ENCODE measurements at regions not wholly inside any gene's neighbourhood (a gene's known extent, or its start where the extent isn't known, plus 50 kb on each side); places are given as distances from the start of the nearest gene placed in this dataset.

- DNase-seq (ENCODE audit: low read depth, low spot score): no peak
- in situ Hi-C loops (cut with HindIII; ENCODE audit: low sequenced_read_pairs): no loop called here
- no peak for TF ChIP-seq CTCF (IDR thresholded peaks at IDR 0.05; ENCODE audit: low read depth, low read length)
- no peak overlapping the region for H3K4me3 ChIP-seq (ENCODE audit: low read depth, low read length)
Measured at GRCh38 chr5:32933692-32934091, 222.6 kb downstream of the NPR3 start.

- no peak for DNase-seq (ENCODE audit: low read depth, low spot score)
- H3K4me3 ChIP-seq (ENCODE audit: low read depth, low read length): no peak overlapping the region
- in situ Hi-C loops (cut with HindIII; ENCODE audit: low sequenced_read_pairs): no loop called here
- TF ChIP-seq CTCF (IDR thresholded peaks at IDR 0.05; ENCODE audit: low read depth, low read length): no peak
Measured at GRCh38 chr5:32934529-32934928, 223.4 kb downstream of the NPR3 start.

- no peak overlapping the region for H3K4me3 ChIP-seq (ENCODE audit: low read depth, low read length)
- TF ChIP-seq CTCF (IDR thresholded peaks at IDR 0.05; ENCODE audit: low read depth, low read length): no peak
- no peak for DNase-seq (ENCODE audit: low read depth, low spot score)
- in situ Hi-C loops (cut with HindIII; ENCODE audit: low sequenced_read_pairs): no loop called here
Measured at GRCh38 chr5:32935283-32935682, 224.2 kb downstream of the NPR3 start.

GRCh38 chr5:32936329-32936728 is 225.2 kb downstream of the NPR3 start:
- no peak overlapping the region for H3K4me3 ChIP-seq (ENCODE audit: low read depth, low read length)
- DNase-seq (ENCODE audit: low read depth, low spot score): no peak
- in situ Hi-C loops (cut with HindIII; ENCODE audit: low sequenced_read_pairs): no loop called here
- no peak for TF ChIP-seq CTCF (IDR thresholded peaks at IDR 0.05; ENCODE audit: low read depth, low read length)

GRCh38 chr5:32942225-32942989 is 231.3 kb downstream of the NPR3 start:
- TF ChIP-seq CTCF (IDR thresholded peaks at IDR 0.05; ENCODE audit: low read depth, low read length): peak; percentile 38
- DNase-seq (ENCODE audit: low read depth, low spot score): peak; percentile 5
- in situ Hi-C loops (cut with HindIII; ENCODE audit: low sequenced_read_pairs): no loop called here
- no peak overlapping the region for H3K4me3 ChIP-seq (ENCODE audit: low read depth, low read length)

- in situ Hi-C loops (cut with HindIII; ENCODE audit: low sequenced_read_pairs): no loop called here
- no peak for DNase-seq (ENCODE audit: low read depth, low spot score)
- H3K4me3 ChIP-seq (ENCODE audit: low read depth, low read length): no peak overlapping the region
- TF ChIP-seq CTCF (IDR thresholded peaks at IDR 0.05; ENCODE audit: low read depth, low read length): no peak
Measured at GRCh38 chr5:32949286-32949970, 238.3 kb downstream of the NPR3 start.
